NCI-H1694 (cell line): ENCODE measurements at regions not wholly inside any gene's neighbourhood (a gene's known extent, or its start where the extent isn't known, plus 50 kb on each side); places are given as distances from the start of the nearest gene placed in this dataset.
"Not testable (repeated sequence)": the region's sequence is repeated elsewhere in the genome, so short reads cannot be mapped to it uniquely, and the experiment has no call there.

ENCODE experiments used
- DNase-seq: peaks from one replicate; lab custom pipeline; 2025; lab: John Stamatoyannopoulos, UW

- no peak for DNase-seq
Measured at GRCh38 chr2:186294248-186294888, 191.7 kb upstream of the ZC3H15 start.

DNA sequence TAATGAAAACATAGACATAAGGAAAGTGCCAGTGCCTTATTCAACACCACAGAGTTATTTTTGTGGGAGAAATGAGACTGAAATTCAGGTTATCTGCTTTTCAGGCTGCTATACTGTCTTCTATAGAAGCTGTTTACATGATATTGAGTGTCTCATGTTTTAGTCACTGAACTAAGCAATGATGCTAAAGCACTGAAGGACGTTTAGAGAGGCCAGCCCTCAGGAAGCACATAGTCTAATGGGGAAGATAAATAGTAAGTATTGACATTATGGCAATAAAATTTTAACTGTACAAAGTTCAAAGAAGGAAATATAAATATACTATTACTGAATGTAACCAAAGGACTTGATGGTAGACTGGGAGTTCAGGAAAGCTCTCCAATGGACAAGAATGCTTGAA lies 186.4 kb upstream of the ZC3H15 start:
- no peak for DNase-seq

- no peak for DNase-seq
Measured at GRCh38 chr2:186302263-186302662, 183.8 kb upstream of the ZC3H15 start.

DNA sequence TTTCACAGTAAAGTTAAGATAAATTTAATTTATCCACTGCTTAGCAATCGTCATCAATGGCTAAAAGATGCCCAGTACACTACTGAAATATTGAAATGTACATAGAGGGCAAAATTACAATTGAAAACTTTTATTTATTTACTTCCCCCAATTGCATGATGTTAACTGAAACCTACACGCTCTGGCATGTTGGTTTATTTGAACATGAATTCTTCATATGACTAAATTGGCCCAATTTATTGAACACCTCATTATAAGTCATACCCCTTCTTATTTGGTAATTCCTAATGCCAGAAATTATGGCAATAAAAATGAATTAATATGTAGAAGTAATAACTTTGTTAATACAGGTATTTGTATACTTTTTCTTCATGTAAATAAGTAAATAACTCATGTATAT lies 183.0 kb upstream of the ZC3H15 start:
- DNase-seq, result no peak

- no peak for DNase-seq
Measured at GRCh38 chr2:186304064-186304463, 182.0 kb upstream of the ZC3H15 start.

DNA sequence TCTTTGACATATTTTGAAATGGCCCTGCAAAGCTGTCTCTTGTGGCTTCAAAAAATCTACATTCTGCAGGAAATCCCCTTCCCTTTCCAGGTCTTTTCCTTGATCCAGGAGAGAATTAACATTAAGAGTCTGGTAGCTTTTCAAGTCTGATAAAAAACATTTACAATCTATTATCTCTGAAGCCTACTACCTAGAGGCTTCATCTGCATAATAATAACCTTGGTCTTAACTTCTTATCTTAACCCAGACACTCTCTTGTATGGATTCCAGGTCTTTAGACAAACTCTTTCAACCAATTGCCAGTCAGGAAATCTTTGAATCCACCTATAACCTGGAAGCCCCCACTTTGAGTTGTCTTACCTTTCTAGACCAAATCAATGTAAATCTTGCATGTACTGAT lies 179.3 kb upstream of the ZC3H15 start:
- DNase-seq, result no peak

- no peak for DNase-seq
Measured at GRCh38 chr2:186307871-186308270, 178.2 kb upstream of the ZC3H15 start.

- no peak for DNase-seq
Measured at GRCh38 chr2:186308347-186308746, 177.7 kb upstream of the ZC3H15 start.

- no peak for DNase-seq
Measured at GRCh38 chr2:186309901-186310300, 176.2 kb upstream of the ZC3H15 start.

GRCh38 chr2:186319105-186319504 lies 167.0 kb upstream of the ZC3H15 start:
- no peak for DNase-seq

DNA sequence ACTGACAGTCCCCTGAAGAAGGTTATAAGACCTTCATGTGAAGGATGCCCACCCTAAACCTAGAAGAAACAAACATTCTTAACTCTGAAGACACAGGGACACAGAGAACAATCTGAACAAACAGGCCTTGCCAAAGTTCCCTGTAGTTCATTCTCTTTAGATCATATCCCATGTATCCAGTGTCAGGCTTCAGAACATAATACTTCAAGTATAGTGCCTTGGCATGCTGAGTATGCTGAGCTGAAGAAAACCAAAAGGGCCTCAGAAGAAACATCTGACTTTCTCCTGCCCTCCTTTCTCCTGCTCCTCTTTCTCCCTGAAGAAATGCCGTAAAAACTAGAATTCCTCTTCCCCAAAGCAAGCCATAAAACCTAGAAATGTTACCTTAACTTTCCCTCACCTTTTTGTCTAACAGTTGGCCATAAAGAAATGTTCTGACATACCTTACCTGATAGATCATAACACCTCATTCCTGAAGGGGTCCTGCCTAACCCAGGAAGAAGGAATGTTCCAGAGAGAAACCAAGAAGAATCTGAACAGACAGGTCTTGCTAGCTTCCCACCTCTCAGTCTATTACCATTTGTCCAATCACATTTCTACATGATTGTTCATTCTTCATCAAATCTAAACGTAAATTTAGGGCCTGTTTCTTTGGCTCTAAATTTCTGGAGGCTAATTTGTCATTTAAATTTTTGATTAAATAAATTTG lies 160.1 kb upstream of the ZC3H15 start:
- no peak for DNase-seq

GRCh38 chr2:186327251-186327868 lies 158.7 kb upstream of the ZC3H15 start:
- no peak for DNase-seq

DNA sequence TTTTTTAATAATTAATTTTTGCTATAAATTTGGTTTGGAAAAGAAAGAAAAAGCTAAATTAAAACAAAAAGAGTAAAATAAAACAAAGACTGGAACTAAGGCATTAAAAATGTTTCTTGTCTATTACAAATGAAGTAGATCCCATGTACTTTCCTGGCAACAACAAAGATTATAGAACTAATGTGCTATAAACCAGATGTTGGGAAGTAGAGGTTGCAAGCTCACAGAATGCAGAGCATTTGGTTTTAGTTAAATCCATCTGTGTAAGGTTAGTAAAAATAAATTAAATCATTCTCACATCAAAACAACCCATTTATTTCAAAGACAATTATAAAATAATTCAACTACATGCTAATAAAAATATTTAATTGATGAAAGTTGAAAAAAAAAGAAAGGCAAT lies 157.2 kb upstream of the ZC3H15 start:
- no peak for DNase-seq

GRCh38 chr2:186330050-186330449 lies 156.0 kb upstream of the ZC3H15 start:
- no peak for DNase-seq

GRCh38 chr2:186339716-186340115 lies 146.3 kb upstream of the ZC3H15 start:
- no peak for DNase-seq

- DNase-seq, result no peak
Measured at GRCh38 chr2:186342029-186342428, 144.0 kb upstream of the ZC3H15 start.

DNA sequence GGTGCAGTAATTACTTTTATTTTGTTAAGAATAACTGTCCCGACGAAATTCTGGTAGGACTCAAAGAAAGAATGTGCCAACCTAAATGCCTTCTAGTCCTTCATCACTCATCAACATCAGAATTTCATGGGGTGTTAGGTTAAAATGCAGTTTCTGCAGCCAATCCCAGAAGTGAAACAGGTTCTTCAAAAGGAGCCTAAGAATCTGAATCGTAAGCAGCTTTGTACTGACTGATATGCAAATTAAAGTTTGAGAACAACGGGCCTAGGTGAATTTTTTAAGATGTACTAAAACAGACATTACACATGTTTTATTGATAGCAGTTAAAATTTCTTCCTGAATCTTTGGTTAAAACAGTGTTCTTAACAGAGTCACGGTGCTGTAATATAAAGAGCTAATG lies 140.3 kb upstream of the ZC3H15 start:
- DNase-seq, result no peak

GRCh38 chr2:186346216-186346615 lies 139.8 kb upstream of the ZC3H15 start:
- no peak for DNase-seq

- DNase-seq, result no peak
Measured at GRCh38 chr2:186347472-186347871, 138.6 kb upstream of the ZC3H15 start.

GRCh38 chr2:186348200-186348599 lies 137.9 kb upstream of the ZC3H15 start:
- DNase-seq, result no peak

DNA sequence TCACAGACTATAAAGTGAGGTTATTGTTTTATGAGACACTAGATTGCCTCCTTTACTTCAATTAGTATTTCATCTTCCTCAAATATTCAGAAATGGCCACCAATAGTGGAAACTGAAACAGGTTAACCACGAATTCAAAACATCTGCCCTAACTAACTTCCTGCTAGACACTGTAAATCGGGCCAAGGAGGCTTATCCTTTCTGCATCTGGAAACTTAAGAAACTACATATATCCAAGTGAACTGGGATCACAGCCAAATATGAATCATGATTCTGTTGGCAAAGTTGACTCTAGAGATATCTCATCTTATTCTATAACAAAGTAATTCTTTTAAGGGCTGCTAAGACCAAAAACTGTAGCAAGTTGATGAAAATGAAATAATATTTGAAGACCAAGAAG lies 136.6 kb upstream of the ZC3H15 start:
- no peak for DNase-seq

DNA sequence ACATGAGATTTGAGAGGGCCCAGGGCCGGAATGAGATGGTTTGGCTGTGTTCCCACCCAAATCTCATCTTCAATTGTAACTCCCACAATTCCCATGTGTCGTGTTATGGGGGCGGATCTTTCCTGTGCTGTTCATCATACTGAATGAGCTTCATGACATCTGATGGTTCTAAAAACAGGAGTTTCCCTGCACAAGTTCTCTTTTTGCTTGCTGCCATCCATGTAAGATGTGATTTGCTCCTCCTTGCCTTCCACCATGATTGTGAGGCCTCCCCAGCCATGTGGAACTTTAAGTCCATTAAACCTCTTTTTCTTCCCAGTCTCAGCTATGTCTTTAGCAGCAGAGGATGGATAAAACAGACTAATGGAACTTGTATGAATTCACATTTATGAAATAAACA lies 131.9 kb upstream of the ZC3H15 start:
- DNase-seq, result not testable (repeated sequence)

DNA sequence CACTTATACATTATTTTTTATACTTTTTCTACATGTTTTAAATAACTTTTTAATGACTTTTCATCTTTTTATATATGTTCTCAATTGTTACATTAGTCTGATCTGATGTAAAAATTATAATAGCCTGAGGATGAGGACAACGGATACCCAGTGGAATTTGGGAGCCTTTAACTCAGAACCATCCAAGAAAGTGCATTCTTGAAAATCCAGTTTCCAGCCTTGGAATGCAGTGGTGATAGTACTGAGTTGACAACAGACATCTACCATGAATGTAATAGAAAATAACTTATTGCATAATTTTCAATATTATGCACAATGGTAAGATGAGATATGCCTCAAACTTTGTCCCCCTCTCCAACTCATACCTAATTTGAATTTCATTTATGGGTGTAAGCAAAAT lies 120.7 kb upstream of the ZC3H15 start:
- DNase-seq, result no peak

DNA sequence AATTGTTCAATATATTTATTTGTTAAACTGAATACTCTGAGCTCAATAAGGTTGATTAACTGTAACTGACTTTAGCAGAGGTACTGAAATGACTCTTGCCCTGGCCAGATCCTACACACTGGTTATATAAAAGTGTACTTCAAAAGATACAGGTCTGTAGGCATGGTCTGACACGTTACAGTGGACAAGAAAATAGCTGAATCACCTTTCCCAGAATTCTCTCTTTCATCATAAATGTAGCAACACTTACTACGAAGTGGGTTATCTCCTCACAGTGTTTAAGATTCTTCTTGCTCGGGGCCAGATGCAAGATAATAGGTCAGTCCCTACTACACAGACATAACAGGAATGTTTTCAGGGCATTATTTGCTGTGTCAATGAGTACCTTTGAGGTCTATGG lies 107.0 kb upstream of the ZC3H15 start:
- no peak for DNase-seq
